H1 (cell line): ENCODE measurements at regions not wholly inside any gene's neighbourhood (a gene's known extent, or its start where the extent isn't known, plus 50 kb on each side); places are given as distances from the start of the nearest gene placed in this dataset.

ENCODE experiments used
- HDAC2 ChIP-seq, 2 experiments: fragments of 300-600 bp in 1 of 2; sonication (generic) in 1 of 2; IDR thresholded peaks; 2 replicates each; pipeline ENCODE4 v1.6.1; 2011 to 2012; ENCODE audit warnings: low read depth in 2 of 2, low read length in 2 of 2, mild to moderate bottlenecking in 2 of 2, moderate library complexity in 2 of 2, borderline replicate concordance in 1 of 2, inconsistent platforms in 1 of 2
- HDAC6 ChIP-seq: IDR thresholded peaks from one replicate; pipeline ENCODE4 v1.7.1; 2012; ENCODE audit warnings: low read depth, mild to moderate bottlenecking, inconsistent platforms, low read length, moderate library complexity
- TAF1 ChIP-seq: IDR thresholded peaks from 2 replicates; pipeline ENCODE4 v1.6.1; 2011; ENCODE audit warnings: mild to moderate bottlenecking, low read depth, low read length
- YY1 ChIP-seq: IDR thresholded peaks from 2 replicates; pipeline ENCODE4 v1.6.1; 2011; ENCODE audit warnings: low read depth, mild to moderate bottlenecking, low read length

DNA sequence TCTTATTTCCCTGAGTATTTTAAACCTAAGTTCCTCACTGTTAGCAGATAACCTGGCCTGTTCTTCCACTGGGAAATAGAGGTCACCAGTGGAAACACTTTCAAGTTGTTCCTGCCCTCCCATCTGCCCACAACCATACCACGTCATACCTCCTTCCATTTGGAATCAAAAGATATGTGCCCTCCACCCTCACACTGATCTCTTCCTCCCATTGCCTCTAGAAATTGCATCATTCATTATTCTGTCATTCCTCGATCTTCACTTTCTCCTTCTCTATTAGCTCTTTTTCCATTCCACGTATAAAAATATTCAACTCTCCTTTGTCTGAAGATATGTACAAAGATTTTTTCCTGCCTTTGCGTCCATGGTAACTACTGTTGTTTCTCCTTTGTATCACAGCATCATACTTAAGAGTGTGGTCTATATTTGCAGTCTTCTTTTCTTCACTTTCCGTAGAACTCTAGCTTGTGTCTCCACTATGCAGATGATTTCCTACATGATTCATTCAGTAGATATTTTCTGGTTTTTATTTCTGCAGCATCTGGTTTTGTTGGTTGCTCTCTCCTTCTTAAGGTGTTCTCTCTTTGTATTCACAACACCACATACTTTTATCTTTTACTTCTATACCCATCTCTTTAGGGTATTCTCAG lies 312.3 kb downstream of the REEP3 start (continued):
- no peak for TF ChIP-seq HDAC6
- no peak for TF ChIP-seq YY1
- no peak for TF ChIP-seq HDAC2 (IDR thresholded peaks at IDR 0.05; ENCODE audit: borderline replicate concordance in 1 of 2, low read depth in 2 of 2, low read length in 2 of 2)
- TF ChIP-seq TAF1, result no peak
